GOT3 (cell line): ENCODE measurements at regions not wholly inside any gene's neighbourhood (a gene's known extent, or its start where the extent isn't known, plus 50 kb on each side); places are given as distances from the start of the nearest gene placed in this dataset.

Source experiments
- DNase-seq: peaks from one replicate; lab custom pipeline; 2025; ENCODE audit warnings: mixed read lengths; lab: John Stamatoyannopoulos, UW

GRCh38 chr2:223225266-223225665 is 173.3 kb downstream of the KCNE4 start:
- no peak for DNase-seq

GRCh38 chr2:223226264-223226663 is 174.3 kb downstream of the KCNE4 start:
- no peak for DNase-seq

- no peak for DNase-seq
Observed at GRCh38 chr2:223227338-223227737, 175.3 kb downstream of the KCNE4 start.

- no peak for DNase-seq
Observed at GRCh38 chr2:223228871-223229270, 176.9 kb downstream of the KCNE4 start.

- DNase-seq = no peak
Observed at GRCh38 chr2:223230352-223230751, 178.4 kb downstream of the KCNE4 start.

GRCh38 chr2:223232285-223232684 is 180.3 kb downstream of the KCNE4 start:
- no peak for DNase-seq

- no peak for DNase-seq
Observed at GRCh38 chr2:223232896-223233295, 180.9 kb downstream of the KCNE4 start.

GRCh38 chr2:223235986-223236385 is 184.0 kb downstream of the KCNE4 start:
- no peak for DNase-seq

- DNase-seq = no peak
Observed at GRCh38 chr2:223238301-223238700, 186.3 kb downstream of the KCNE4 start.

GRCh38 chr2:223243233-223243632 is 191.2 kb downstream of the KCNE4 start:
- no peak for DNase-seq

GRCh38 chr2:223247136-223247535 is 195.1 kb downstream of the KCNE4 start:
- DNase-seq = no peak

- DNase-seq = no peak
Observed at GRCh38 chr2:223251656-223252229, 199.8 kb downstream of the KCNE4 start.

GRCh38 chr2:223260681-223261080 is 208.7 kb downstream of the KCNE4 start:
- DNase-seq = no peak

- DNase-seq = no peak
Observed at GRCh38 chr2:223262946-223263345, 211.0 kb downstream of the KCNE4 start.

- DNase-seq = no peak
Observed at GRCh38 chr2:223264541-223265193, 212.7 kb downstream of the KCNE4 start.

- DNase-seq = no peak
Observed at GRCh38 chr2:223267160-223267951, 215.4 kb downstream of the KCNE4 start.

- DNase-seq = no peak
Observed at GRCh38 chr2:223269386-223269785, 217.4 kb downstream of the KCNE4 start.

- no peak for DNase-seq
Observed at GRCh38 chr2:223270548-223270947, 218.6 kb downstream of the KCNE4 start.

- DNase-seq = no peak
Observed at GRCh38 chr2:223273995-223274394, 222.0 kb downstream of the KCNE4 start.

- DNase-seq = no peak
Observed at GRCh38 chr2:223282221-223282620, 230.2 kb downstream of the KCNE4 start.

GRCh38 chr2:223283329-223283728 is 231.3 kb downstream of the KCNE4 start:
- DNase-seq = no peak

GRCh38 chr2:223283771-223284170 is 231.8 kb downstream of the KCNE4 start:
- DNase-seq = no peak
